Fibroblast of villous mesenchyme (primary cell): ENCODE measurements at regions not wholly inside any gene's neighbourhood (a gene's known extent, or its start where the extent isn't known, plus 50 kb on each side); places are given as distances from the start of the nearest gene placed in this dataset.
A peak's percentile ranks its signal among the peaks of the same experiment; 100 is the strongest.

Experiments used
- DNase-seq: peaks from one replicate; pipeline ENCODE4 v3.0.0-alpha.2; 2010; ENCODE audit warnings: low read depth
- H3K4me3 ChIP-seq: 2 replicates; pipeline ENCODE4 v1.5.1; 2011; ENCODE audit warnings: low read depth, mild to moderate bottlenecking, low read length
- CTCF ChIP-seq: IDR thresholded peaks from 2 replicates; pipeline ENCODE4 v1.5.1; 2012; ENCODE audit warnings: low read depth, mild to moderate bottlenecking, low read length; ENCODE audit not compliant: insufficient read depth

DNA sequence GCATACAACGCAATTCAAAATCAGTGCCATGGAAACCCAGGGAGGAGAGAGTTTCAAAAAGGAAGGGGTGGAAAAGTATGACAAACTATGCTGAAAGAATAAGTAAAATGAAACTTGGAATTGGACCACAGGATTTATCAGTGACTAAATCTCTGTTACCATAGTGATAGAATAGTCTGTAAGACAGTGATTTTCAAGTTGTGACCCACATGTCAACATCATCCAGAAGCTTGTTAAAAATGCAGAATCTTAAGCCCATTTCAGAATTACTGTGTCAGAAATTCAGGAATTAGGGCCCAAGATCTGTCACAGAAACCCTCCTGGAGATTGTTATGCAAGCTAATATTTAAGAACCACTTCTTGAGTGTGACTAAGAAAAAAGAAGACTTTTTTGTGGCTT lies 417.7 kb upstream of the JAG1 start:
- DNase-seq: peak; percentile 5
- TF ChIP-seq CTCF: no peak
- H3K4me3 ChIP-seq: no peak overlapping the region

DNA sequence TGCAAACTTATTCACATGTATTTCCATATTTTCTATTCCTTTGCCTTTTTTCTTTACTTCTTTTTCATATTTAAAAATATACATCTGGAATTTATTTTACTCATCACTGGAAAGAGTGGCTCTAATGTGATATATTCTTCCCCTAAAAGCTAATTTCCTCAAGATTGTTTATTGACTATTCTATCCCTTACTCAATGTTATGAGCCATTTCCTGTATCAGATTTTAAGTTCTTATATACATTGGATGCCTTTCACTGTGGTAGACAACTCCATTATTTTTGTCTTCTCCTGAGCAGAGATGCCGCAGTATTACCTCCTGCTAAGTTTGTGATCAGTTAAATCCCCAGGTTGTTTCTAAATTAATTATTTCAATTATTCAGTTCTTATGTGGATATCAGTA lies 418.4 kb upstream of the JAG1 start:
- no peak for DNase-seq
- no peak overlapping the region for H3K4me3 ChIP-seq
- no peak for TF ChIP-seq CTCF

GRCh38 chr20:11094196-11094595 lies 420.4 kb upstream of the JAG1 start:
- no peak for DNase-seq
- no peak overlapping the region for H3K4me3 ChIP-seq
- no peak for TF ChIP-seq CTCF

GRCh38 chr20:11094711-11095110 lies 420.9 kb upstream of the JAG1 start:
- no peak overlapping the region for H3K4me3 ChIP-seq
- TF ChIP-seq CTCF: no peak
- DNase-seq: no peak

DNA sequence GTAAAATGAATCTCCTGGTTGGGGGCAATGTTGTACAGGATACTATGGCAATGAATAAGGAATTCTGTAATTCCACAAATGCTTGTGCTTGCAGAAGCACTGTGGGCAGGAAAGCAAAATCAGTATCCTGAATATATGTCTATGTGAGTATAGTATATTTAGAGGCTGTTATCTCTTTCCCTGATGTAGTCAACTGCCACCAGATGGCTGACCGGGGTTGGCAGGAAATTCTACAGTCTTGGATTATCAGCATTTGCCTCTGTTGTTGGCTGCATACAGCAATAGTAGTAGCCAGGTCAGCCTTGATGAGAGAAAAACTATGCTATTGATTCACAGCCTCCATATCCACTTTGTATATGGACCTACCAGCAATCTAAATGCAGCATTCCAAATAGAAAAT lies 425.1 kb upstream of the JAG1 start:
- peak; percentile 33 for TF ChIP-seq CTCF
- DNase-seq: no peak

GRCh38 chr20:11101243-11101642 lies 427.4 kb upstream of the JAG1 start:
- TF ChIP-seq CTCF: no peak
- H3K4me3 ChIP-seq: no peak overlapping the region
- DNase-seq: no peak

More for the DNA sequence above, 425.1 kb upstream of the JAG1 start:
- no peak overlapping the region for H3K4me3 ChIP-seq

- H3K4me3 ChIP-seq: no peak overlapping the region
- no peak for TF ChIP-seq CTCF
- DNase-seq: no peak
These were observed 427.9 kb upstream of the JAG1 start for GRCh38 chr20:11101696-11102095.
